ENCODE measurements at regions not wholly inside any gene's neighbourhood (a gene's known extent, or its start where the extent isn't known, plus 50 kb on each side); places are given as distances from the start of the nearest gene placed in this dataset.

- no peak for DNase-seq
Observed at GRCh38 chr20:50412499-50412898, 97.7 kb upstream of the PTPN1 start.

DNA sequence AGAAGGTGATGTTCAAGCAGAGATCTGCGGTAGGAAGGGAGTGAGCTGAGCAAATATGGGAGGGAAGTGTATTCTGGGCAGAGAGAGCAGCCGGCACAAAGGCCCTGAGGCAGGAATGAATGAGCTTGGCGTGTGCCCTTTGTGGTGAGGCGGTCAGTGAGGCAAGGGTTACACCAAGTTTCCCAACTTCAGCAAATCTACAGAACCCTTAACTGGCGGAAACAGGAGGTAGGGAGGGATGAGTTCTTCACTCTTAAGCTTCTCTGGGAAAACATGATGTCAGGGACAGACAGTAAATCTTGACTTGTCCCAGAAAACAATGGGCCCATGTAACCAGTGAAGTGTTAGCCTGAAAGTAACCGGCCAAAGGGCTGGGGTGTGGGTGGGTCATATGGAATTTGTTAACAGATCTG is 97.1 kb upstream of the PTPN1 start:
- no peak for DNase-seq

- DNase-seq, result no peak
Observed at GRCh38 chr20:50415021-50415515, 95.1 kb upstream of the PTPN1 start.

GRCh38 chr20:50415516-50416268 is 94.5 kb upstream of the PTPN1 start:
- no peak for DNase-seq

DNA sequence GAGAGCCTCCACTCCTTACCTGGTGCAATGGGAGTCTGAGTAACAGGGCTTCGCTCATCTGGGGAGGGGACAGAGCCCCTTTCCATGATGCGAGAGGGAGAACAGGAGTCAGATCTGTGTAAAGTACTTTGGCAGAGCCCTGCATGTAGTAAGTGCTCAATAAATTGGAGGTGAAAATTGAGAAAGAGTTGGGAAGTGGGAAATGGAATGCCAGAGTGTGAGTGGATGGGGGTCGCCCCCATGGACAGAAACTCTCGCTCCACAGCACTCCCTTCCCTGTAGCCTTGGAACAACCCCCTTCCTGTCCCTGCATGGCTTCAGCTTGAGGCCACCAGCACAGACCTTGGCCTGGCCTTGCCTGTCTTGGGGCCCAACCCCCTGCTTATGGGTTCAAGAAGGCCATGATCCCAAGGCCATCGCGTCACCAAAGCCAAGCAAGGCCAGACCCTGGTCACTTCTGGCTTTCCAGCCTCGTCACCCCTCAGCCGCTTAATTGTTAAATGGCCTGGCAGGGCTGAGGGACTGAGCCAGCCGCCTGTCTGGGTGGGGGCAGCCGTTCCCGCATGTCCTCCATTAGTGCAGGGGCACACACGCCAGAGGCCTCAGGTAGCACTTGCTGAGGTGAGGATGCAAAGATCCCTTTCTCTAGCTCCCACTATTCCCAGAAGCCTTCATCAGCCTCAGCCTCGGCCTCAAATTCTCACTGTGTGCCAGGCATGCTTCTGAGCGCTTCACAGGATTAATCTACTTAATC is 93.7 kb upstream of the PTPN1 start:
- DNase-seq, result no peak

GRCh38 chr20:50417023-50417329 is 93.2 kb upstream of the PTPN1 start:
- DNase-seq, result no peak

GRCh38 chr20:50417484-50418235 is 92.5 kb upstream of the PTPN1 start:
- DNase-seq, result no peak

- DNase-seq, result no peak
Observed at GRCh38 chr20:50418890-50419642, 91.1 kb upstream of the PTPN1 start.

DNA sequence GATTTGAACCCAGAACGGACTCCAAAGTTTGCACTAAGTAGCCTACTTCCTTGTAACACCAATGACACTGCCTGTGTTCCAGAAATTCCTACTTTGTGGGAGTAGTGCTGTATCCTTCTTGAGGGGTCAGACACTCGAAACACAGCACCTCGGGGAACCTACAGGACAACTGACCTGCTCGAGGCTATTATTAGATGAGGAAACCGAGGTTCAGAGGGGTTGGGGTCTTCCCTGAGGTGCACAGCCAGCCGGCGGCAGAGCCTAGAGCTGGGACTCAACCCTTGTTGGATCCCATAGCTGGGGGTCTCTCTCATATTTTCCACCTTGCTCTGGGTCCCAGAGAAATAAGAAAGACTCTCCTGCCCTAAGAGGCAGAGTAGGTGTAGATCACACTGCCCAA is 89.8 kb upstream of the PTPN1 start:
- DNase-seq, result no peak

GRCh38 chr20:50421356-50422340 is 88.5 kb upstream of the PTPN1 start:
- no peak for DNase-seq

GRCh38 chr20:50423758-50424157 is 86.4 kb upstream of the PTPN1 start:
- DNase-seq, result no peak

DNA sequence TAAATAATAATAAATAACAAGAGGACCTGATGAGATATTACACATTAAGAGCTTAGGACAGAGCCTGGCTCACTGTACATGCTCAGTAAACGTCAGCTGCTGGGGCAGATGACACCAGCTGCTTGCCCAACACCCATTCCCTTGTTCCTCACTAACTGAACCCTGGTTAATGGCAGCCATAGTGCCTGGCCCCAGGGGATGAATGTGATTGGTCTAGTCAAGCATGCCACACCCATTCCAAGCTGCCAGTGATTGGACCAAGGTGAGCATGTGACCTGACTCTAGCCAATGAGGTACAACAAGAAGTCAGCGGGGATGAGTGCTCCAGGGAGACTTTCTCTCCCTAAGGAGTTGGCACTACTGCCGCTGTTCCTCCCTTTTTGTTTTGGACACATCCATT is 85.1 kb upstream of the PTPN1 start:
- DNase-seq, result no peak

- no peak for DNase-seq
Observed at GRCh38 chr20:50426866-50427718, 83.1 kb upstream of the PTPN1 start.

GRCh38 chr20:50427719-50428083 is 82.5 kb upstream of the PTPN1 start:
- no peak for DNase-seq

GRCh38 chr20:50428097-50428828 is 81.9 kb upstream of the PTPN1 start:
- no peak for DNase-seq

DNA sequence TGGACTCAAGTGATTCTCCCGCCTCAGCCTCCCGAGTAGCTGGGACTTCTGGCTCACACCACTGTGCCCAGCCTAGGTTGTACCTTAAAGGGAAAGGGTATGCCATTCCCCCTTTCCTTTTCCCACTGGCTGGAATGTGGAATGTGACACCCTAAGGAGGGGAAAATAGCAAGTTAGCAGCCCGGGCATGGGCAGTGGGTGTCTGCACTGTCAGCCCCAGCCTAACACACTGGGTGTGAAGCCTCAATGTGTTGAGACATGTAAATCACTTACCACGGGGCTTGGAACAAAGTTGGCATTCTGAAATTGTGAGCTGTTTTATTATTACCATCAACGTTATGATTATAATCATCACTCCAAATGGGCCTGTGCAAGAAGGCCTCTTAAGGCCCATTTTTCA is 80.8 kb upstream of the PTPN1 start:
- DNase-seq, result no peak

DNA sequence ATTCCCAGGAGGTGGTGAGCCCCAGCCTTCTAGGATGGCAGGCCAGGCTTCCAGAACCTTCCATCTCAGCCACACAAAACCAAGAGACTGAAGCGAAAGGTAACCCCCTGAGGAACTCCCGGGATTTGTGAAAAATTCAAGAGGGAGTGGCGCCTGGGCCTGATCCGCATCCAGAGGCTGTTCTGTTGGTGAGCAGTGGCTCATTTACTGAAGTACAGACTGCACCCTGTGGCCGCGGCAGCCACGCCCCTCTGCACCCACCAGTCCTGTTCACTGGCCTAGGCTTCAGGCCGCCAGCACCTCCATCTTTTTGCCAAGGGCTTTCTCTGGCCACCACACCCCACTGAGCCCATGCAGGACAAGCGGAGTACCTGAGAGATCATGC is 79.1 kb upstream of the PTPN1 start:
- DNase-seq, result no peak

DNA sequence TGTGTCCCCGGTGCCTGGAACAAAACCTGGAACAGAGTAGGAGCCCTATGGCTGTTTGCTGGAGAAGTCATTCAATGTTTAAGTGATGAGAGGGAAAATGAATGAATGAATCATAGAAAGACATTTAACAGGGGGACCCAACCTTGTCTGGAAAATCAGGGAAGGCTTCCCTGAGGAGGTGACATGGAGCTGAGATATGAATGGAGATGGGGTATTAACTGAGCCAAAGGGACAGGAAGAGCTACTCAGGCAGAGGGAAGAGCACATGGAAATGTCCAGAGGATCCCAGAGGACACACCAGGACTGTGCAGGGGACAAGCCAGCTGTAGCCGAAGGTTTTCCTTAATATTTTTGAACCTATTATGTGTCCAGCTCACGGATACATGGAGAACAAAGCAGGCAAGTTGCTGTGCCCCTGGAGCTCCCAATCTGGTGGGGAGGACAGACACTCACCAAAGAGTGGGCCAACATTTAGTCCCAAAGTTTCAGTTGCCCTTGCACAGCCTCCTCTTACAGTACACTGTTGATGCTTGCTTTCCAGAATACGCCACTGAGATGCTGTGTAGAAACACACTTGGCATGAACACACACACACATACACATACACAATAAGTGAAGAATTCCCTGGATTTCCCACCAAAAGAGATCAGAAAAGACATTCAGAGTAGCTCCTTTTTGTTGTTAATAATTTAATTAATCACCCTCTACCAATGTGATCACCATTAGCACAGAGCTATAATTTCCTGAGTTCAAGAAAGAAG is 77.0 kb upstream of the PTPN1 start:
- no peak for DNase-seq

DNA sequence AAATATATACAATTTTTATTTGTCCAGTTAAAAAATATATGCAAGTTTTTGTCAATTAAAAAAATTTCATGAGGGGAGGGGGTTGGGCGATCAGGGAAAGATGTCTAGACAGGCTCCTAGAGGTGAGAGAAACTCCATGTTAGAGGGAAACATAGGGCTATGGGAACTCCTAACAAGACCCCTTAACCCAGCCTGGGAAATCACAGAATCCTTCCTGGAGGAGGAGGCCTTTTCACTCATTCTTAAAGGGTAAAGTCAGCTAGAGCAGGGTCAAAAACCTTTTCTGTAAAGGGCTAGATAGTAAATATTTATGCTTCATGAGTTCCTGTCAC is 75.9 kb upstream of the PTPN1 start:
- DNase-seq, result no peak
